ENCODE measurements at regions not wholly inside any gene's neighbourhood (a gene's known extent, or its start where the extent isn't known, plus 50 kb on each side); places are given as distances from the start of the nearest gene placed in this dataset.

- no peak for TF ChIP-seq CSRNP3 (CRISPR knock-in tag; IDR thresholded peaks at IDR 0.05)
- no peak for TF ChIP-seq ZFP3 (CRISPR knock-in tag; IDR thresholded peaks at IDR 0.05)
- TF ChIP-seq BACH2 (CRISPR knock-in tag; IDR thresholded peaks at IDR 0.05; ENCODE audit: borderline replicate concordance) = no peak
- TF ChIP-seq TCF4 (CRISPR knock-in tag; IDR thresholded peaks at IDR 0.05; ENCODE audit: borderline replicate concordance) = no peak
- TF ChIP-seq CSDC2 (CRISPR knock-in tag; IDR thresholded peaks at IDR 0.05) = no peak
- TF ChIP-seq TOX (CRISPR knock-in tag; IDR thresholded peaks at IDR 0.05; ENCODE audit: borderline replicate concordance) = no peak
- no peak for TF ChIP-seq ZNF70 (CRISPR knock-in tag; IDR thresholded peaks at IDR 0.05)
- TF ChIP-seq OSR1 (CRISPR knock-in tag; IDR thresholded peaks at IDR 0.05) = no peak
- TF ChIP-seq ZNF8 (CRISPR knock-in tag; IDR thresholded peaks at IDR 0.05) = no peak
These were observed 57.0 kb upstream of the ACYP2 start (continued) for GRCh38 chr2:54058449-54058848.

- TF ChIP-seq SNAI2 (CRISPR knock-in tag; IDR thresholded peaks at IDR 0.05) = no peak
- no peak for TF ChIP-seq ZNF70 (CRISPR knock-in tag; IDR thresholded peaks at IDR 0.05)
- TF ChIP-seq RARB (CRISPR knock-in tag; IDR thresholded peaks at IDR 0.05) = no peak
- TF ChIP-seq ZFP3 (CRISPR knock-in tag; IDR thresholded peaks at IDR 0.05) = no peak
- no peak for TF ChIP-seq BACH2 (CRISPR knock-in tag; IDR thresholded peaks at IDR 0.05; ENCODE audit: borderline replicate concordance)
- no peak for TF ChIP-seq ARNTL (CRISPR knock-in tag; IDR thresholded peaks at IDR 0.05; ENCODE audit: borderline replicate concordance, low read depth)
- TF ChIP-seq ESRRG (CRISPR knock-in tag; IDR thresholded peaks at IDR 0.05) = no peak
- TF ChIP-seq CSRNP3 (CRISPR knock-in tag; IDR thresholded peaks at IDR 0.05) = no peak
- TF ChIP-seq ZNF8 (CRISPR knock-in tag; IDR thresholded peaks at IDR 0.05) = no peak
- TF ChIP-seq TOX (CRISPR knock-in tag; IDR thresholded peaks at IDR 0.05; ENCODE audit: borderline replicate concordance) = no peak
- TF ChIP-seq PPARA (CRISPR knock-in tag; IDR thresholded peaks at IDR 0.05; ENCODE audit: borderline replicate concordance) = no peak
- ATAC-seq = no peak
These were observed 60.6 kb upstream of the ACYP2 start for GRCh38 chr2:54054774-54055173.

GRCh38 chr2:54054271-54054670 lies 61.1 kb upstream of the ACYP2 start:
- no peak for ATAC-seq
- TF ChIP-seq CSDC2 (CRISPR knock-in tag; IDR thresholded peaks at IDR 0.05) = no peak
- TF ChIP-seq, protein P1, sequence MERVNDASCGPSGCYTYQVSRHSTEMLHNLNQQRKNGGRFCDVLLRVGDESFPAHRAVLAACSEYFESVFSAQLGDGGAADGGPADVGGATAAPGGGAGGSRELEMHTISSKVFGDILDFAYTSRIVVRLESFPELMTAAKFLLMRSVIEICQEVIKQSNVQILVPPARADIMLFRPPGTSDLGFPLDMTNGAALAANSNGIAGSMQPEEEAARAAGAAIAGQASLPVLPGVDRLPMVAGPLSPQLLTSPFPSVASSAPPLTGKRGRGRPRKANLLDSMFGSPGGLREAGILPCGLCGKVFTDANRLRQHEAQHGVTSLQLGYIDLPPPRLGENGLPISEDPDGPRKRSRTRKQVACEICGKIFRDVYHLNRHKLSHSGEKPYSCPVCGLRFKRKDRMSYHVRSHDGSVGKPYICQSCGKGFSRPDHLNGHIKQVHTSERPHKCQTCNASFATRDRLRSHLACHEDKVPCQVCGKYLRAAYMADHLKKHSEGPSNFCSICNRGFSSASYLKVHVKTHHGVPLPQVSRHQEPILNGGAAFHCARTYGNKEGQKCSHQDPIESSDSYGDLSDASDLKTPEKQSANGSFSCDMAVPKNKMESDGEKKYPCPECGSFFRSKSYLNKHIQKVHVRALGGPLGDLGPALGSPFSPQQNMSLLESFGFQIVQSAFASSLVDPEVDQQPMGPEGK (CRISPR knock-in tag; IDR thresholded peaks at IDR 0.05; ENCODE audit: borderline replicate concordance) = no peak

- no peak for ATAC-seq
- TF ChIP-seq ZFP3 (CRISPR knock-in tag; IDR thresholded peaks at IDR 0.05) = no peak
These were observed 61.6 kb upstream of the ACYP2 start for GRCh38 chr2:54053830-54054229.

GRCh38 chr2:54052825-54053718 lies 62.3 kb upstream of the ACYP2 start:
- ATAC-seq = no peak
- TF ChIP-seq CSRNP3 (CRISPR knock-in tag; IDR thresholded peaks at IDR 0.05) = no peak

DNA sequence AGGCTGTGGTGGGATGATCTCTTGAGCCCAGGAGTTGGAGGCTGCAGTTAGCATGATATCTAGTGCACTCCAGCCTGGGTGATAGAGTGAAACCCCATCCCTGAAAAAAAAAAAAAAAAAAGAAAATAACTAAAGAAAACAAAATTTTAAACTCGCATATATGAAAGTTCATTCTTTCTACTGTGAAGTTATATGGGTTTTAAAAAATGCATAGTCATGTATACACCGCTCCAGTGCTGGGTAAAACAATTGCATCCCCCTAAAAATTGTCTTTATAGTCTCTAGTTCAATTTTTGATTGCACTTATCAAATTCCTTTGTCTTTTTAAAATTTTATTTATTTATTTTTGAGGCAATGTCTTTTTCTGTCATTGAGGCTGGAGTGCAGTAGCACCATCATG lies 65.0 kb upstream of the ACYP2 start:
- no peak for TF ChIP-seq TCF4 (CRISPR knock-in tag; IDR thresholded peaks at IDR 0.05; ENCODE audit: borderline replicate concordance)
- no peak for TF ChIP-seq CSDC2 (CRISPR knock-in tag; IDR thresholded peaks at IDR 0.05)
- TF ChIP-seq RARB (CRISPR knock-in tag; IDR thresholded peaks at IDR 0.05) = no peak
- no peak for TF ChIP-seq ISL1 (CRISPR knock-in tag; IDR thresholded peaks at IDR 0.05)
- TF ChIP-seq ZC3H10 (CRISPR knock-in tag; IDR thresholded peaks at IDR 0.05) = no peak
- TF ChIP-seq POU6F1 (CRISPR knock-in tag; IDR thresholded peaks at IDR 0.05; ENCODE audit: borderline replicate concordance, low read depth) = no peak
- TF ChIP-seq GLIS3 (CRISPR knock-in tag; IDR thresholded peaks at IDR 0.05) = no peak
- no peak for TF ChIP-seq TOX (CRISPR knock-in tag; IDR thresholded peaks at IDR 0.05; ENCODE audit: borderline replicate concordance)
- TF ChIP-seq, protein P2, sequence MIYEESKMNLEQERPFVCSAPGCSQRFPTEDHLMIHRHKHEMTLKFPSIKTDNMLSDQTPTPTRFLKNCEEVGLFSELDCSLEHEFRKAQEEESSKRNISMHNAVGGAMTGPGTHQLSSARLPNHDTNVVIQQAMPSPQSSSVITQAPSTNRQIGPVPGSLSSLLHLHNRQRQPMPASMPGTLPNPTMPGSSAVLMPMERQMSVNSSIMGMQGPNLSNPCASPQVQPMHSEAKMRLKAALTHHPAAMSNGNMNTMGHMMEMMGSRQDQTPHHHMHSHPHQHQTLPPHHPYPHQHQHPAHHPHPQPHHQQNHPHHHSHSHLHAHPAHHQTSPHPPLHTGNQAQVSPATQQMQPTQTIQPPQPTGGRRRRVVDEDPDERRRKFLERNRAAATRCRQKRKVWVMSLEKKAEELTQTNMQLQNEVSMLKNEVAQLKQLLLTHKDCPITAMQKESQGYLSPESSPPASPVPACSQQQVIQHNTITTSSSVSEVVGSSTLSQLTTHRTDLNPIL (CRISPR knock-in tag; IDR thresholded peaks at IDR 0.05; ENCODE audit: low read depth) = no peak
- no peak for ATAC-seq

Data from SK-N-SH treated with all-trans-retinoic acid at 6 μM for 48 hours (cell line).